HepG2 (cell line): ENCODE measurements at regions not wholly inside any gene's neighbourhood (a gene's known extent, or its start where the extent isn't known, plus 50 kb on each side); places are given as distances from the start of the nearest gene placed in this dataset.

ENCODE experiments used
- ATAC-seq: fragments of 200-7000 bp; cut with Tn5 transposase; 3 replicates; pipeline ENCODE4 v1.9.1; 2020; ENCODE audit warnings: mild to moderate bottlenecking, moderate library complexity
- BruUV-seq: library from RNA; stranded (reverse); fragments of 400-500 nt; replicated peaks from 2 replicates; lab custom pipeline; 2021; lab: Mats Ljungman, UMichigan
- CTCF ChIA-PET: fragments of 300-600 bp; formaldehyde crosslinking; extraction: SDS; loops from one replicate; lab custom pipeline; 2021; ENCODE audit warnings: low total read pairs, inconsistent platforms, low intra/inter-chr PET ratio; lab: Yijun Ruan, JAX
- POLR2A ChIA-PET: fragments of 350-600 bp; sonication (Branson Sonifier 250); formaldehyde crosslinking; loops from one replicate; lab custom pipeline; 2020; ENCODE audit warnings: antibody characterized with exemption, inconsistent platforms; lab: Yijun Ruan, JAX
- DNase-seq: peaks from one replicate; pipeline ENCODE4 v3.0.0-alpha.2; 2015; ENCODE audit warnings: low spot score
- FAIRE-seq: peaks from 3 replicates; lab custom pipeline; 2011; peaks lifted over from hg19 to GRCh38; lab: Jason Lieb, UNC
- H2AFZ ChIP-seq: one replicate; pipeline ENCODE4 v1.6.1; 2011; ENCODE audit warnings: low read length, inconsistent platforms
- H3K27ac ChIP-seq: fragments of 300-600 bp; 3 replicates; pipeline ENCODE4 v1.8.0; 2011; ENCODE audit warnings: mixed run types, mild to moderate bottlenecking, mixed read lengths, low read length, inconsistent platforms; ENCODE audit not compliant: insufficient read depth; ENCODE audit errors: extremely low read length
- H3K27me3 ChIP-seq, 2 experiments: fragments of 200-600 bp in 1 of 2; 2 replicates in 1 of 2; 3 replicates in 1 of 2; pipeline versions ENCODE4 v1.6.0 to v1.8.0; 2011; ENCODE audit warnings: low read length in 2 of 2, mild to moderate bottlenecking in 2 of 2, moderate library complexity in 2 of 2, inconsistent platforms in 1 of 2; ENCODE audit not compliant: insufficient read depth in 2 of 2, control insufficient read depth in 1 of 2
- H3K36me3 ChIP-seq, 2 experiments: fragments of 200-600 bp in 1 of 2; replicated peaks in 1 of 2; 2 replicates in 1 of 2; 3 replicates in 1 of 2; pipeline versions ENCODE4 v1.5.1 to v1.8.0; 2011; ENCODE audit warnings: low read length in 2 of 2, inconsistent platforms in 1 of 2; ENCODE audit not compliant: insufficient read depth in 2 of 2, control insufficient read depth in 1 of 2
- H3K4me1 ChIP-seq: 2 replicates; pipeline ENCODE4 v1.5.1; 2012; ENCODE audit warnings: low read length, inconsistent platforms; ENCODE audit not compliant: insufficient read depth
- H3K4me2 ChIP-seq: 2 replicates; pipeline ENCODE4 v1.6.0; 2011; ENCODE audit warnings: low read depth, low read length, inconsistent platforms
- H3K4me3 ChIP-seq, 3 experiments: fragments of 200-600 bp in 1 of 3; sonication (generic), shearing (Covaris generic) in 1 of 3; replicated peaks in 1 of 3; 2 replicates each; pipeline ENCODE4 v1.5.1; 2011 to 2016; ENCODE audit warnings: low read length in 3 of 3, inconsistent platforms in 2 of 3, low read depth in 2 of 3, mild to moderate bottlenecking in 2 of 3, control low read depth in 1 of 3, mixed read lengths in 1 of 3; ENCODE audit not compliant: insufficient read depth in 1 of 3
- H3K79me2 ChIP-seq: one replicate; pipeline ENCODE4 v1.6.1; 2011; ENCODE audit warnings: low read length, inconsistent platforms; ENCODE audit not compliant: insufficient read depth
- H3K9ac ChIP-seq: 2 replicates; pipeline ENCODE4 v1.6.0; 2011; ENCODE audit warnings: mild to moderate bottlenecking, low read depth, low read length, inconsistent platforms; ENCODE audit not compliant: insufficient read depth
- H3K9me3 ChIP-seq: 2 replicates; pipeline ENCODE4 v1.5.1; 2012; ENCODE audit warnings: mild to moderate bottlenecking, low read length
- H4K20me1 ChIP-seq: 2 replicates; pipeline ENCODE4 v1.6.0; 2011; ENCODE audit warnings: inconsistent platforms, mild to moderate bottlenecking, low read length, moderate library complexity; ENCODE audit not compliant: insufficient read depth
- AGO2 ChIP-seq: fragments of 200-400 bp; formaldehyde crosslinking; optimal IDR thresholded peaks from 2 replicates; pipeline ENCODE3; 2017; ENCODE audit warnings: mild to moderate bottlenecking, low read depth, low read length, moderate library complexity
- ARHGAP35 ChIP-seq: sonication (generic); formaldehyde crosslinking; IDR thresholded peaks from 2 replicates; pipeline ENCODE4 v1.9.0; 2022; ENCODE audit warnings: mild to moderate bottlenecking, inconsistent platforms, moderate library complexity, missing genetic modification reagents, borderline replicate concordance
- HES4 ChIP-seq: sonication (generic); formaldehyde crosslinking; IDR thresholded peaks from 2 replicates; pipeline ENCODE4 v1.9.0; 2021; ENCODE audit warnings: mild to moderate bottlenecking, missing genetic modification reagents, borderline replicate concordance
- KAT2B ChIP-seq: fragments of 150-350 bp; IDR thresholded peaks from 2 replicates; pipeline ENCODE4 v1.6.1; 2014; ENCODE audit warnings: low read depth, low read length, borderline replicate concordance
- SUZ12 ChIP-seq: fragments of 150-350 bp; IDR thresholded peaks from 2 replicates; pipeline ENCODE4 v1.6.1; 2014; ENCODE audit warnings: low read depth, low read length
- TBX3 ChIP-seq: fragments of 450-650 bp; IDR thresholded peaks from 2 replicates; pipeline ENCODE4 v1.6.1; 2017; ENCODE audit warnings: antibody characterized with exemption, mild to moderate bottlenecking, inconsistent platforms, borderline replicate concordance
- ZNF558 ChIP-seq: sonication (generic); formaldehyde crosslinking; IDR thresholded peaks from 2 replicates; pipeline ENCODE4 v1.9.0; 2022; ENCODE audit warnings: mild to moderate bottlenecking, missing genetic modification reagents, borderline replicate concordance
- WGBS: methylation state at CpG from one replicate; pipeline ENCODE4 v1.1.6; 2017; ENCODE audit warnings: low lambda C conversion rate; 5-methylcytosine and 5-hydroxymethylcytosine counted together
- in situ Hi-C: cut with HindIII; loops from 2 replicates; pipeline ENCODE4 v1.10.0; 2017; ENCODE audit warnings: low pct_unique_long_range_greater_than_20kb; ENCODE audit not compliant: extremely low pct_ligation_motif_present
- intact Hi-C: fragments of 100-400 bp; cut with micrococcal nuclease; formaldehyde crosslinking; loops from one replicate; pipeline ENCODE4 v1.10.0; 2022; ENCODE audit not compliant: unreplicated experiment
- TF ChIP-seq, protein P1 (sequence below): sonication (generic); formaldehyde crosslinking; IDR thresholded peaks from 2 replicates; pipeline ENCODE4 v1.4.0; 2020; ENCODE audit warnings: mild to moderate bottlenecking, low read depth, missing genetic modification reagents
- TF ChIP-seq, protein P2 (sequence below): sonication (generic); formaldehyde crosslinking; conservative IDR thresholded peaks from 2 replicates; pipeline ENCODE4 v1.5.0; 2020; ENCODE audit warnings: missing genetic modification reagents
- TF ChIP-seq, protein P3 (sequence below): sonication (generic); formaldehyde crosslinking; IDR thresholded peaks from 2 replicates; pipeline ENCODE4 v1.5.1; 2020; ENCODE audit warnings: mild to moderate bottlenecking, missing genetic modification reagents, moderate library complexity
- TF ChIP-seq, protein P4 (sequence below): sonication (generic); formaldehyde crosslinking; IDR thresholded peaks from 2 replicates; pipeline ENCODE4 v1.4.0; 2020; ENCODE audit warnings: missing genetic modification reagents, borderline replicate concordance

DNA sequence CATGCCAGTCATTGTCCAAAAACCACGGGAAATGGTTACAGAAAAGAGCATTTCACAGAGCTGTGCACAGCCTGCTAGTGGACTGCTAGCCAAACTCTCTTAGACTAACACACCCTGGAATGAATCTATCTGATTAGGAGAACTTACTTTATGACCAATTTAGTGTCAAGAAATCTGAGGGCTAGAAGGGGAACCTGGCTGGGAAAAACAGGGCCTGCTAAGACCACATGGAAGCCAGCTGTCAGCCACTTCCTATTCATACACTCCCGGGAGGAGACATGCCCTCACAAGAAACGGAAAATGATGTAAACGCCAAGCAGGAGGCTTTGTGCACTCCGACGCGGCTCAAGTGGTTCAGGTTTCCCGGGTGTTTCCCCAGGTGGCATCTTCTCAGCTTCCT lies 54.8 kb downstream of the MPP7 start:
- Histone ChIP-seq H3K9ac (no peak overlapping the region), H3K9me3 (no peaks in the 10 kb centered on the region), H4K20me1 (no peaks in the 10 kb centered on the region), H3K4me2 (no peak overlapping the region), H3K4me3 (no peak overlapping the region), H3K27ac (no peak overlapping the region), H3K79me2 (peaks cover 2% of the 10 kb centered on the region), H3K36me3 (no peaks in the 10 kb centered on the region), H2AFZ (no peak overlapping the region), H3K27me3 (no peaks in the 10 kb centered on the region), H3K4me1 (peaks cover 5% of the 10 kb centered on the region)
- ATAC-seq, result no peak
- WGBS, result 93% methylated on average over 8 of the region's 8 CpGs
- no TSS peak for BruUV-seq
- in situ Hi-C loops, result loop anchor here (25.0 kb wide), 1 partner anchor 686 kb away; no protein-coding TSS in a partner anchor
- ChIA-PET POLR2A (no interaction called here), CTCF (interaction anchor here (0.9 kb wide), 1 partner anchor 134 kb away, joined by 3 read pairs; no protein-coding TSS in a partner anchor)
- intact Hi-C loops, result no loop called here
- FAIRE-seq, result no peak
- no peak for DNase-seq
- TF ChIP-seq AGO2, result no peak
- TF ChIP-seq, protein P1, sequence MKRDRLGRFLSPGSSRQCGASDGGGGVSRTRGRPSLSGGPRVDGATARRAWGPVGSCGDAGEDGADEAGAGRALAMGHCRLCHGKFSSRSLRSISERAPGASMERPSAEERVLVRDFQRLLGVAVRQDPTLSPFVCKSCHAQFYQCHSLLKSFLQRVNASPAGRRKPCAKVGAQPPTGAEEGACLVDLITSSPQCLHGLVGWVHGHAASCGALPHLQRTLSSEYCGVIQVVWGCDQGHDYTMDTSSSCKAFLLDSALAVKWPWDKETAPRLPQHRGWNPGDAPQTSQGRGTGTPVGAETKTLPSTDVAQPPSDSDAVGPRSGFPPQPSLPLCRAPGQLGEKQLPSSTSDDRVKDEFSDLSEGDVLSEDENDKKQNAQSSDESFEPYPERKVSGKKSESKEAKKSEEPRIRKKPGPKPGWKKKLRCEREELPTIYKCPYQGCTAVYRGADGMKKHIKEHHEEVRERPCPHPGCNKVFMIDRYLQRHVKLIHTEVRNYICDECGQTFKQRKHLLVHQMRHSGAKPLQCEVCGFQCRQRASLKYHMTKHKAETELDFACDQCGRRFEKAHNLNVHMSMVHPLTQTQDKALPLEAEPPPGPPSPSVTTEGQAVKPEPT (CRISPR knock-in tag), result no peak
- TF ChIP-seq ZNF558 (CRISPR knock-in tag), result no peak
- TF ChIP-seq TBX3, result no peak
- TF ChIP-seq ARHGAP35 (CRISPR knock-in tag), result no peak
- TF ChIP-seq KAT2B, result no peak
- TF ChIP-seq, protein P2, sequence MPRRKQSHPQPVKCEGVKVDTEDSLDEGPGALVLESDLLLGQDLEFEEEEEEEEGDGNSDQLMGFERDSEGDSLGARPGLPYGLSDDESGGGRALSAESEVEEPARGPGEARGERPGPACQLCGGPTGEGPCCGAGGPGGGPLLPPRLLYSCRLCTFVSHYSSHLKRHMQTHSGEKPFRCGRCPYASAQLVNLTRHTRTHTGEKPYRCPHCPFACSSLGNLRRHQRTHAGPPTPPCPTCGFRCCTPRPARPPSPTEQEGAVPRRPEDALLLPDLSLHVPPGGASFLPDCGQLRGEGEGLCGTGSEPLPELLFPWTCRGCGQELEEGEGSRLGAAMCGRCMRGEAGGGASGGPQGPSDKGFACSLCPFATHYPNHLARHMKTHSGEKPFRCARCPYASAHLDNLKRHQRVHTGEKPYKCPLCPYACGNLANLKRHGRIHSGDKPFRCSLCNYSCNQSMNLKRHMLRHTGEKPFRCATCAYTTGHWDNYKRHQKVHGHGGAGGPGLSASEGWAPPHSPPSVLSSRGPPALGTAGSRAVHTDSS, result no peak
- TF ChIP-seq HES4, result no peak
- TF ChIP-seq, protein P3, sequence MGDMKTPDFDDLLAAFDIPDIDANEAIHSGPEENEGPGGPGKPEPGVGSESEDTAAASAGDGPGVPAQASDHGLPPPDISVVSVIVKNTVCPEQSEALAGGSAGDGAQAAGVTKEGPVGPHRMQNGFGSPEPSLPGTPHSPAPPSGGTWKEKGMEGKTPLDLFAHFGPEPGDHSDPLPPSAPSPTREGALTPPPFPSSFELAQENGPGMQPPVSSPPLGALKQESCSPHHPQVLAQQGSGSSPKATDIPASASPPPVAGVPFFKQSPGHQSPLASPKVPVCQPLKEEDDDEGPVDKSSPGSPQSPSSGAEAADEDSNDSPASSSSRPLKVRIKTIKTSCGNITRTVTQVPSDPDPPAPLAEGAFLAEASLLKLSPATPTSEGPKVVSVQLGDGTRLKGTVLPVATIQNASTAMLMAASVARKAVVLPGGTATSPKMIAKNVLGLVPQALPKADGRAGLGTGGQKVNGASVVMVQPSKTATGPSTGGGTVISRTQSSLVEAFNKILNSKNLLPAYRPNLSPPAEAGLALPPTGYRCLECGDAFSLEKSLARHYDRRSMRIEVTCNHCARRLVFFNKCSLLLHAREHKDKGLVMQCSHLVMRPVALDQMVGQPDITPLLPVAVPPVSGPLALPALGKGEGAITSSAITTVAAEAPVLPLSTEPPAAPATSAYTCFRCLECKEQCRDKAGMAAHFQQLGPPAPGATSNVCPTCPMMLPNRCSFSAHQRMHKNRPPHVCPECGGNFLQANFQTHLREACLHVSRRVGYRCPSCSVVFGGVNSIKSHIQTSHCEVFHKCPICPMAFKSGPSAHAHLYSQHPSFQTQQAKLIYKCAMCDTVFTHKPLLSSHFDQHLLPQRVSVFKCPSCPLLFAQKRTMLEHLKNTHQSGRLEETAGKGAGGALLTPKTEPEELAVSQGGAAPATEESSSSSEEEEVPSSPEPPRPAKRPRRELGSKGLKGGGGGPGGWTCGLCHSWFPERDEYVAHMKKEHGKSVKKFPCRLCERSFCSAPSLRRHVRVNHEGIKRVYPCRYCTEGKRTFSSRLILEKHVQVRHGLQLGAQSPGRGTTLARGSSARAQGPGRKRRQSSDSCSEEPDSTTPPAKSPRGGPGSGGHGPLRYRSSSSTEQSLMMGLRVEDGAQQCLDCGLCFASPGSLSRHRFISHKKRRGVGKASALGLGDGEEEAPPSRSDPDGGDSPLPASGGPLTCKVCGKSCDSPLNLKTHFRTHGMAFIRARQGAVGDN (CRISPR knock-in tag), result no peak
- TF ChIP-seq, protein P4, sequence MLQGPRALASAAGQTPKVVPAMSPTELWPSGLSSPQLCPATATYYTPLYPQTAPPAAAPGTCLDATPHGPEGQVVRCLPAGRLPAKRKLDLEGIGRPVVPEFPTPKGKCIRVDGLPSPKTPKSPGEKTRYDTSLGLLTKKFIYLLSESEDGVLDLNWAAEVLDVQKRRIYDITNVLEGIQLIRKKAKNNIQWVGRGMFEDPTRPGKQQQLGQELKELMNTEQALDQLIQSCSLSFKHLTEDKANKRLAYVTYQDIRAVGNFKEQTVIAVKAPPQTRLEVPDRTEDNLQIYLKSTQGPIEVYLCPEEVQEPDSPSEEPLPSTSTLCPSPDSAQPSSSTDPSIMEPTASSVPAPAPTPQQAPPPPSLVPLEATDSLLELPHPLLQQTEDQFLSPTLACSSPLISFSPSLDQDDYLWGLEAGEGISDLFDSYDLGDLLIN (CRISPR knock-in tag), result no peak
- TF ChIP-seq SUZ12, result no peak
